ENCODE measurements at regions not wholly inside any gene's neighbourhood (a gene's known extent, or its start where the extent isn't known, plus 50 kb on each side); places are given as distances from the start of the nearest gene placed in this dataset.
"Not testable (repeated sequence)": the region's sequence is repeated elsewhere in the genome, so short reads cannot be mapped to it uniquely, and the experiment has no call there.

DNA sequence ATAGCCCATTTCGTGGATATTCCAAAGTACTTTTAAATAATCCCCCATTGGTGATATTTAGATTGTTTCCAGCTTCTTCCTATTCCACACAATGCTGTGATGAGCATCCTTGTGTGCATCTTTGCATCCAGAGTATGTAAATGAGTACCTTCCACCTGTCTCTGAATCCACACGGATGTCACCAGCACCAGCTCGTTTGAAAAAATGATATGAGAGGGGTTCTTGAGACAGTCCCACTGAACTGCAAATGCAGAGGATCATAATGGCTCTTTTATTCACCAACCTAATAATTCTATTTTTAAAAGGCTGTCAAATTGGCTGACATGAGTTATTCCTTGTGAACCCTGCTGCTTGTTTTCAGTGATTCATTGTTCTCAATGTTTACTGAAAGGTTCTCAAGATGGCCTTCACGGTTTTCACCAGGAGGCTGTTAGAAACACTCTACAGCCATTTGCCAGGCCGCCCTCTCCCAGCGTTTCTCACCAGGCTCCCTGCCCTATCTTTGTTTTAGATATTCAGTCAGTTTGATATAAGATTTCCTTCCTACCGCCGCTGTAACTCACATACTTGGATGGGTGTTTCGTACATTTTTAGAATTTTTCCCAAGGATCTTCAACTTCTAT lies 96.7 kb upstream of the PTPRG start:
- Histone ChIP-seq H3K36me3 (no peaks in the 10 kb centered on the region), H3K4me3 (no peak overlapping the region), H3K27ac (no peak overlapping the region), H3K9me3 (no peaks in the 10 kb centered on the region), H3K27me3 (replicated peaks in 1 of 7) (no peaks in the 10 kb centered on the region), H3K4me1 (no peaks in the 10 kb centered on the region)
- WGBS, 5 donors, result 45 to 63% (median 52%) methylated on average over 9 of the region's 9 CpGs
- no peak for DNase-seq
- TF ChIP-seq, protein P1, sequence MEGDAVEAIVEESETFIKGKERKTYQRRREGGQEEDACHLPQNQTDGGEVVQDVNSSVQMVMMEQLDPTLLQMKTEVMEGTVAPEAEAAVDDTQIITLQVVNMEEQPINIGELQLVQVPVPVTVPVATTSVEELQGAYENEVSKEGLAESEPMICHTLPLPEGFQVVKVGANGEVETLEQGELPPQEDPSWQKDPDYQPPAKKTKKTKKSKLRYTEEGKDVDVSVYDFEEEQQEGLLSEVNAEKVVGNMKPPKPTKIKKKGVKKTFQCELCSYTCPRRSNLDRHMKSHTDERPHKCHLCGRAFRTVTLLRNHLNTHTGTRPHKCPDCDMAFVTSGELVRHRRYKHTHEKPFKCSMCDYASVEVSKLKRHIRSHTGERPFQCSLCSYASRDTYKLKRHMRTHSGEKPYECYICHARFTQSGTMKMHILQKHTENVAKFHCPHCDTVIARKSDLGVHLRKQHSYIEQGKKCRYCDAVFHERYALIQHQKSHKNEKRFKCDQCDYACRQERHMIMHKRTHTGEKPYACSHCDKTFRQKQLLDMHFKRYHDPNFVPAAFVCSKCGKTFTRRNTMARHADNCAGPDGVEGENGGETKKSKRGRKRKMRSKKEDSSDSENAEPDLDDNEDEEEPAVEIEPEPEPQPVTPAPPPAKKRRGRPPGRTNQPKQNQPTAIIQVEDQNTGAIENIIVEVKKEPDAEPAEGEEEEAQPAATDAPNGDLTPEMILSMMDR (IDR thresholded peaks at IDR 0.05 in 8 of 11, conservative IDR thresholded peaks at IDR 0.05 in 3 of 11), result no peak
- TF ChIP-seq POLR2A (IDR thresholded peaks at IDR 0.05), result no peak
- intact Hi-C loops (cut with DNase I; ENCODE audit: low total_unique reads), result no loop called here

DNA sequence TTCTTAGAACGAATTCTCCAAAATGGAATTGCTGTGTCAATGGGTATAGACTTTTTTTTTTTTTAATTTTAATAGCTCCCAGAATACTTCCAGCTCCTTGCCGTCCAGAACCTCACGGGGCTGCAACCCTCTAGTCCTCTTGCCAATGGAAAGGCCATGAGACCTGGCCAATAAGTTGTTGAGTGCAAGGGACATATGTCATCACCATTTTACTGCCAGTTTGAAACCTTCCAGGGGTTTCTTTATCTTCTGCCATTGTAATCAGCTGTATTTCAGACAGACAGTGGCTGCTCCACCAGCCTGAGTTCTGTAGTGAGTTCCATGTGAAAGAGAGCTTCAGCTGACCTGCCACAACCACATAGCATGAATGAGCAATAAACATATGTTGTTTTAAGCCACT lies 95.0 kb upstream of the PTPRG start:
- Histone ChIP-seq H3K36me3 (no peaks in the 10 kb centered on the region), H3K27me3 (replicated peaks in 1 of 7) (no peaks in the 10 kb centered on the region), H3K4me1 (no peaks in the 10 kb centered on the region), H3K9me3 (peaks cover 0 to 3% (median 0%) of the 10 kb centered on the region in 8 donors), H3K27ac (no peak overlapping the region), H3K4me3 (no peak overlapping the region)
- WGBS, 5 donors, result 58 to 91% (median 84%) methylated on average over 3 of the region's 3 CpGs
- no peak for TF ChIP-seq POLR2AphosphoS5 (IDR thresholded peaks at IDR 0.05)
- TF ChIP-seq, protein P1 (IDR thresholded peaks at IDR 0.05 in 8 of 11, conservative IDR thresholded peaks at IDR 0.05 in 3 of 11), result no peak
- no peak for TF ChIP-seq POLR2A (IDR thresholded peaks at IDR 0.05)
- no peak for DNase-seq
- intact Hi-C loops (cut with DNase I; ENCODE audit: low total_unique reads), result no loop called here

DNA sequence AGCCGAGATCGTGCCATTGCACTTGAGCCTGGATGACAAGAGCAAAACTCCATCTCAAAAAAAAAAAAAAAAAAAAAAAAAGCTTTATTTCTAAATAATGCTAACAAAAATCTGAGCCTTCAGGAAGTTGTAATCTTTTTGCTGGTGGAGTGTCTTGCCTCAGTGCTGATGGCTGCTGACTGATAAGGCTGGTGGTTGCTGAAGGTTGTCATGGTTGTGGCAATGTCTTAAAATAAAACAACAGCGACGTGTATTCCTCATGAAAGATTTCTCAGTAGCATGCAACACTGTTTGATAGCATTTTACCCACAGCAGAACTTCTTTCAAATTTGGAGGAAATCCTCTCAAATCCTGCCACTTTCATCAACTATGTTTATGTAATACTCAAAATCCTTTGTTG lies 77.4 kb upstream of the PTPRG start:
- TF ChIP-seq, protein P1 (IDR thresholded peaks at IDR 0.05 in 8 of 11, conservative IDR thresholded peaks at IDR 0.05 in 3 of 11), result no peak
- TF ChIP-seq POLR2A (IDR thresholded peaks at IDR 0.05), result no peak
- no peak for TF ChIP-seq POLR2AphosphoS5 (IDR thresholded peaks at IDR 0.05)
- Histone ChIP-seq H3K9me3 (no peaks in the 10 kb centered on the region), H3K27me3 (replicated peaks in 1 of 7) (no peaks in the 10 kb centered on the region), H3K27ac (no peak overlapping the region), H3K4me1 (no peaks in the 10 kb centered on the region), H3K36me3 (no peaks in the 10 kb centered on the region), H3K4me3 (no peak overlapping the region)
- intact Hi-C loops (cut with DNase I; ENCODE audit: low total_unique reads), result no loop called here
- no peak for DNase-seq
- WGBS, 5 donors, result 53 to 85% (median 72%) methylated on average over 4 of the region's 4 CpGs

DNA sequence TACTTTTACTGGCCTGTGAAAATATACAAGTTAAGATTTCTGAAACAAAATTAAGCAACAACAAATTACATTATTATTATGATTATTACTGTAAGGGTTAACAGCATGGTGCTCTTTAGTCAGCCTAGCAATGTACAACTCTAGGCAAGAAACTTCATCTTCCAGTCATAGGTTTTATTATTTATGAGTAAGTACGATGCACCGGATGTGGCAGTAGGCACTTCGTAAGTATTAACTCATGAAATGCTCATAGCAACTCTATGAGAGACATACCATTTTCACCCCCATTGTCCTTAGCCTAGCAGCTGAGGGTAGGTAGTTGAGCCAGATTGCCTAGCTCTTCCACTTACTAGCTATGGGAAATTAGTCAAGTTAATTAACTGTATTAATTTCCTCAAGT lies 68.0 kb upstream of the PTPRG start:
- Histone ChIP-seq H3K27me3 (replicated peaks in 1 of 7) (no peaks in the 10 kb centered on the region), H3K27ac (no peak overlapping the region), H3K4me1 (no peaks in the 10 kb centered on the region), H3K4me3 (no peak overlapping the region), H3K36me3 (no peaks in the 10 kb centered on the region), H3K9me3 (no peaks in the 10 kb centered on the region)
- intact Hi-C loops (cut with DNase I; ENCODE audit: low total_unique reads), result no loop called here
- WGBS, 5 donors, result 77 to 94% (median 86%) methylated on average over 3 of the region's 3 CpGs
- TF ChIP-seq, protein P1 (IDR thresholded peaks at IDR 0.05 in 8 of 11, conservative IDR thresholded peaks at IDR 0.05 in 3 of 11), result no peak
- no peak for TF ChIP-seq POLR2AphosphoS5 (IDR thresholded peaks at IDR 0.05)
- TF ChIP-seq POLR2A (IDR thresholded peaks at IDR 0.05), result no peak
- DNase-seq, result no peak

DNA sequence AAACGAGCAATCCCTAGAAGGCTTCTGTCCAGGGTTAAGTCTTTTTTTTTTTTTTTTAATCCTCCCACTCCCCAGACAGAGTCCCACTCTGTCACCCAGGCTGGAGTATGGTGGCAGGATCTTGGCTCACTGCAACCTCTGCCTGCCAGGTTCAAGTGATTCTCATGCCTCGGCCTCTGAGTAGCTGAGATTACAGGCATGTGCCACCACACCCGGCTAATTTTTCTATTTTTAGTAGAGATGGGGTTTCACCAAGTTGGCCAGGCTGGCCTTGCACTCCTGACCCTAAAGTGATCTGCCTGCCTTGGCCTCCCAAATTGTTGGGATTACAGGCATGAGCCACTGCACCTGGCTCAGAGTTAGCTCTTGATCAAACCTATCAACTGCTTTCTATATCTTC lies 67.1 kb upstream of the PTPRG start:
- DNase-seq; intact Hi-C loops (cut with DNase I; ENCODE audit: low total_unique reads); H3K9me3 ChIP-seq; H3K4me3 ChIP-seq; H3K27ac ChIP-seq; H3K36me3 ChIP-seq; H3K4me1 ChIP-seq; H3K27me3 ChIP-seq (replicated peaks in 1 of 7): not testable (repeated sequence)
- WGBS, 5 donors, result 70 to 85% (median 77%) methylated on average over 3 of the region's 3 CpGs

All from spleen (tissue), 11 donors.